ENCODE measurements at regions not wholly inside any gene's neighbourhood (a gene's known extent, or its start where the extent isn't known, plus 50 kb on each side); places are given as distances from the start of the nearest gene placed in this dataset.

DNA sequence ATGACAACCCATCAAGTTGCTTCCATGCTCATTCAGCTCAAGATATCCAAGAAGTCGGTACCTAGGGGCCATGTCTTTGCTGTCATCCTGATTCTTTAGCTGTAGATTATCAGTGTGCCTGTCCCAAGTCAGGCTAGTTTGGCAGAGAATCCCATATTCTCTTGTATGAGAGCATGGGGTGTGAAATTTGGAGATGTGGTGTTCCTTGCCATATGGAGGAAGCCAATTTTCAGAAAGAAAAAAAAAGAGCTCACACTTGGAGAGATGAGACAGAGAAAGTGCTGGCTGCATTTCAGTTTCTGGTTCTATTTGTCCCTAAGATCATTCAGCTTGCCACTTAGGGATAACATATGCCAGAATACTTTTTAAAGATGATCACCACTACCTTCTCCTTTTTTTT is 52.3 kb upstream of the SLC4A7 start:
- Histone ChIP-seq H3K27me3 (ENCODE audit: control insufficient read depth, low read length) (no peaks in the 10 kb centered on the region), H3K9me2 (replicated peaks; ENCODE audit: control insufficient read depth, low read length) (no peaks in the 10 kb centered on the region), H4K20me1 (ENCODE audit: control insufficient read depth, insufficient read depth, low read depth, low read length) (no peaks in the 10 kb centered on the region), H3K36me3 (ENCODE audit: control insufficient read depth, low read length) (no peaks in the 10 kb centered on the region), H3K4me2 (ENCODE audit: low read length) (no peak overlapping the region), H3F3A (ENCODE audit: control insufficient read depth, insufficient read depth) (no peaks in the 10 kb centered on the region), H3K9me3 (ENCODE audit: control insufficient read depth, insufficient read depth, low read length) (no peaks in the 10 kb centered on the region), H3K4me1 (ENCODE audit: control insufficient read depth, low read length) (peaks cover 20% of the 10 kb centered on the region), H3K79me2 (ENCODE audit: control insufficient read depth, low read length) (no peaks in the 10 kb centered on the region), H3K4me3 (ENCODE audit: low read length) (no peak overlapping the region), H3K27ac (ENCODE audit: low read depth, low read length) (no peak overlapping the region)
- TF ChIP-seq, protein P1, sequence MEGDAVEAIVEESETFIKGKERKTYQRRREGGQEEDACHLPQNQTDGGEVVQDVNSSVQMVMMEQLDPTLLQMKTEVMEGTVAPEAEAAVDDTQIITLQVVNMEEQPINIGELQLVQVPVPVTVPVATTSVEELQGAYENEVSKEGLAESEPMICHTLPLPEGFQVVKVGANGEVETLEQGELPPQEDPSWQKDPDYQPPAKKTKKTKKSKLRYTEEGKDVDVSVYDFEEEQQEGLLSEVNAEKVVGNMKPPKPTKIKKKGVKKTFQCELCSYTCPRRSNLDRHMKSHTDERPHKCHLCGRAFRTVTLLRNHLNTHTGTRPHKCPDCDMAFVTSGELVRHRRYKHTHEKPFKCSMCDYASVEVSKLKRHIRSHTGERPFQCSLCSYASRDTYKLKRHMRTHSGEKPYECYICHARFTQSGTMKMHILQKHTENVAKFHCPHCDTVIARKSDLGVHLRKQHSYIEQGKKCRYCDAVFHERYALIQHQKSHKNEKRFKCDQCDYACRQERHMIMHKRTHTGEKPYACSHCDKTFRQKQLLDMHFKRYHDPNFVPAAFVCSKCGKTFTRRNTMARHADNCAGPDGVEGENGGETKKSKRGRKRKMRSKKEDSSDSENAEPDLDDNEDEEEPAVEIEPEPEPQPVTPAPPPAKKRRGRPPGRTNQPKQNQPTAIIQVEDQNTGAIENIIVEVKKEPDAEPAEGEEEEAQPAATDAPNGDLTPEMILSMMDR (IDR thresholded peaks at IDR 0.05; ENCODE audit: low read depth, low read length, poor library complexity, severe bottlenecking), result no peak
- no peak for TF ChIP-seq EZH2phosphoT487 (IDR thresholded peaks at IDR 0.05; ENCODE audit: borderline replicate concordance, low read length)

DNA sequence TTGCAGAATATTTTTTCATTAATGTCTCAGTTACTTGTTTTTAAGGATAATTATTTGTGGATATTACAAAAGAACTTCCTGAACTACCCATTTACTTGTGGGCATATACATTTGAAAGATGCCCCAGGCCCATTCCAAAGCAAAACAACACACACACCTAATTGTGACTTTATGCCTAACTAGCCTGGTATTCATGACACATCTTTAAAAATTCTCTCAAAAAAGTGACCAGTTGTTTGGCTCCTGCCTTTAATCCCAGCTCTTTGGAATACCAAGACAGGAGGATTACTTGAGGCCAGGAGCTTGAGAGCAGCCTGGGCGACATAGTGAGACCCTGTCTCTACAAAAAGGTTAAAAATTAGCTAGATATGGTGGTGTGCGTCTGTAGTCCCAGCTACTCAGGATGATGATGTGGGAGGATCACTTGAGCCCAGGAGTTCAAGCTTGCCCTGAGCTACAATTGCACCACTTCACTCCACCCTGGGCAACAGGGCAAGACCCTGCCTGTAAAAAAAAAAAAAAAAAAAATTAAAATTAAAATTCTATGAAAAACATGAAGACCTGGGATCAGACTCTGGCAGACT is 51.7 kb upstream of the SLC4A7 start:
- H3K36me3 ChIP-seq (ENCODE audit: control insufficient read depth, low read length), result no peaks in the 10 kb centered on the region
- H3F3A ChIP-seq (ENCODE audit: control insufficient read depth, insufficient read depth), result no peaks in the 10 kb centered on the region
- no peaks in the 10 kb centered on the region for H3K9me2 ChIP-seq (replicated peaks; ENCODE audit: control insufficient read depth, low read length)
- H3K4me2 ChIP-seq (ENCODE audit: low read length), result no peak overlapping the region
- no peak overlapping the region for H3K27ac ChIP-seq (ENCODE audit: low read depth, low read length)
- no peaks in the 10 kb centered on the region for H3K27me3 ChIP-seq (ENCODE audit: control insufficient read depth, low read length)
- peaks cover 20% of the 10 kb centered on the region for H3K4me1 ChIP-seq (ENCODE audit: control insufficient read depth, low read length)
- TF ChIP-seq, protein P1 (IDR thresholded peaks at IDR 0.05; ENCODE audit: low read depth, low read length, poor library complexity, severe bottlenecking), result no peak
- no peak for TF ChIP-seq EZH2phosphoT487 (IDR thresholded peaks at IDR 0.05; ENCODE audit: borderline replicate concordance, low read length)
- H3K9me3 ChIP-seq (ENCODE audit: control insufficient read depth, insufficient read depth, low read length), result no peaks in the 10 kb centered on the region
- no peaks in the 10 kb centered on the region for H4K20me1 ChIP-seq (ENCODE audit: control insufficient read depth, insufficient read depth, low read depth, low read length)
- H3K4me3 ChIP-seq (ENCODE audit: low read length), result no peak overlapping the region
- no peaks in the 10 kb centered on the region for H3K79me2 ChIP-seq (ENCODE audit: control insufficient read depth, low read length)

DNA sequence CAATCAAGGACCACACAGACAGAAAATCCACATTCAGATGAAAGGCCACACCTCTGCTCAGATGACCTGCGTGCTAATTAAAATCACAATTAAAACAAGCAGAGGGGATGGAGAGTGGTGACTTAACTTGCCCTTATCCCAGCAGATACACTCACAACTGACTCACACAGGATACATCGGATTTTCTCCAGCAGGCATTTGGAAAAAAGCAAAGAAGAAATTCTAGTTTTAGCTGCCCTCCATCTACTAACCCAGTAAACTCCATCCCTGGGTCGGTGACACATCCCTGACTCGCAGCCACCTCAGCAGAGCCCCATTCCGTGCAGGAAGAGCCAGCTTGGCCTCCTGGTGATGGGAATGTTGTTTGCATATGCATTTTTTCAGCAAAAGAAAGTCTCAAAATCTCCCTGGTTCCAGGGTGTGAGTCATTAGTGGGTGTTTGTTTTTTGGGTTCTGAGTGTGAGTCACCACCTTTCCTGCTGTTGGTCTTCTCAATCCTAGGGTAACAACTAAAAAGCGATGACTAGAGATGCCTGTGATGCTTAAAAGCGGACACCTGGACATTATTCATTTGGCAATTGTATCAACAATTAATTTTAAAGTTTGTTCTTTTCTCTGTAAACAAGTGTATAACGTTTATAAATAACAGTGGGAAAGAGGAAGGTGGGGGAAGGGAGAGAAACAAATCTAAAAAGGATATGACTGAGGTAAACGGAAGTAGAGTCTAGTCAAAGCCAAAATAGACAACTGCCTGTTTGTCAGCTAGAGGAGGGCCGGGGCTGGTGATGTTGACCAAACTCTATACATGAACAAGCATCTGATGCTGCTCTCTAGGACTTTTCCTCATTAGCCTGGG is 49.8 kb upstream of the SLC4A7 start:
- no peaks in the 10 kb centered on the region for H3K79me2 ChIP-seq (ENCODE audit: control insufficient read depth, low read length)
- H3K27ac ChIP-seq (ENCODE audit: low read depth, low read length), result no peak overlapping the region
- H3K9me3 ChIP-seq (ENCODE audit: control insufficient read depth, insufficient read depth, low read length), result no peaks in the 10 kb centered on the region
- peak overlapping the region; percentile 25 for H3K4me2 ChIP-seq (ENCODE audit: low read length)
- no peaks in the 10 kb centered on the region for H3K9me2 ChIP-seq (replicated peaks; ENCODE audit: control insufficient read depth, low read length)
- no peaks in the 10 kb centered on the region for H3F3A ChIP-seq (ENCODE audit: control insufficient read depth, insufficient read depth)
- H3K36me3 ChIP-seq (ENCODE audit: control insufficient read depth, low read length), result no peaks in the 10 kb centered on the region
- TF ChIP-seq EZH2phosphoT487 (IDR thresholded peaks at IDR 0.05; ENCODE audit: borderline replicate concordance, low read length), result no peak
- TF ChIP-seq, protein P1 (IDR thresholded peaks at IDR 0.05; ENCODE audit: low read depth, low read length, poor library complexity, severe bottlenecking), result no peak
- no peaks in the 10 kb centered on the region for H4K20me1 ChIP-seq (ENCODE audit: control insufficient read depth, insufficient read depth, low read depth, low read length)
- H3K4me3 ChIP-seq (ENCODE audit: low read length), result peak overlapping the region; percentile 5; the same call in 1 of the 2 replicates
- peaks cover 20% of the 10 kb centered on the region for H3K4me1 ChIP-seq (ENCODE audit: control insufficient read depth, low read length)
- H3K27me3 ChIP-seq (ENCODE audit: control insufficient read depth, low read length), result no peaks in the 10 kb centered on the region
